IMR-90 (cell line): ENCODE measurements at regions not wholly inside any gene's neighbourhood (a gene's known extent, or its start where the extent isn't known, plus 50 kb on each side); places are given as distances from the start of the nearest gene placed in this dataset.

Source experiments
- ATAC-seq: fragments of 200-7000 bp; cut with Tn5 transposase; 2 replicates; pipeline ENCODE4 v1.9.1; 2020; ENCODE audit warnings: low read depth, mild to moderate bottlenecking, moderate library complexity
- BruUV-seq: library from RNA; stranded (reverse); fragments of 400-500 nt; replicated peaks from 2 replicates; lab custom pipeline; 2021; lab: Mats Ljungman, UMichigan
- CTCF ChIA-PET: fragments of 300-600 bp; formaldehyde crosslinking; extraction: SDS; loops from one replicate; lab custom pipeline; 2021; ENCODE audit warnings: antibody characterized with exemption; lab: Yijun Ruan, JAX
- POLR2A ChIA-PET: fragments of 300-600 bp; sonication (Branson Sonifier 250); formaldehyde crosslinking; loops from one replicate; lab custom pipeline; 2022; ENCODE audit warnings: antibody characterized with exemption; ENCODE audit not compliant: unreplicated experiment; lab: Charles Lee
- DNase-seq: peaks from one replicate; pipeline ENCODE4 v3.0.0; 2013
- H2AFZ ChIP-seq: replicated peaks from 2 replicates; pipeline ENCODE3; 2013; ENCODE audit warnings: low read length, mild to moderate bottlenecking; ENCODE audit not compliant: poor library complexity
- H2AK5ac ChIP-seq: 2 replicates; pipeline ENCODE4 v1.6.1; 2013; ENCODE audit warnings: low read depth, low read length, inconsistent platforms
- H2AK9ac ChIP-seq: replicated peaks from 2 replicates; pipeline ENCODE3; 2013; ENCODE audit warnings: mild to moderate bottlenecking, low read depth, low read length, moderate library complexity; ENCODE audit not compliant: poor library complexity
- H2BK120ac ChIP-seq: 2 replicates; pipeline ENCODE4 v1.6.1; 2013; ENCODE audit warnings: low read depth, low read length, inconsistent platforms
- H2BK15ac ChIP-seq: 3 replicates; pipeline ENCODE4 v1.6.1; 2013; ENCODE audit warnings: low read depth, low read length, inconsistent platforms
- H2BK20ac ChIP-seq: 2 replicates; pipeline ENCODE4 v1.6.1; 2013; ENCODE audit warnings: low read depth, mild to moderate bottlenecking, inconsistent platforms, low read length, moderate library complexity
- H2BK5ac ChIP-seq: 2 replicates; pipeline ENCODE4 v1.6.1; 2013; ENCODE audit warnings: mild to moderate bottlenecking, low read depth, low read length, inconsistent platforms; ENCODE audit not compliant: poor library complexity, severe bottlenecking
- H3K14ac ChIP-seq: replicated peaks from 2 replicates; pipeline ENCODE4 v1.6.1; 2013; ENCODE audit warnings: low read depth, low read length, inconsistent platforms
- H3K18ac ChIP-seq: 2 replicates; pipeline ENCODE4 v1.6.1; 2013; ENCODE audit warnings: low read depth, low read length, control low read depth
- H3K23ac ChIP-seq: 2 replicates; pipeline ENCODE4 v1.6.1; 2013; ENCODE audit warnings: low read depth, low read length, inconsistent platforms
- H3K27ac ChIP-seq: 2 replicates; pipeline ENCODE4 v1.5.1; 2013; ENCODE audit warnings: mild to moderate bottlenecking, control low read depth, low read length; ENCODE audit not compliant: insufficient read depth
- H3K27me3 ChIP-seq: 2 replicates; pipeline ENCODE4 v1.6.1; 2013; ENCODE audit warnings: low read length; ENCODE audit not compliant: control insufficient read depth, insufficient read depth
- H3K36me3 ChIP-seq: 2 replicates; pipeline ENCODE4 v1.6.1; 2013; ENCODE audit warnings: low read length, mixed read lengths; ENCODE audit not compliant: control insufficient read depth, insufficient read depth
- H3K4ac ChIP-seq: 2 replicates; pipeline ENCODE4 v1.6.1; 2013; ENCODE audit warnings: low read depth, low read length, inconsistent platforms
- H3K4me1 ChIP-seq: 2 replicates; pipeline ENCODE4 v1.6.1; 2013; ENCODE audit warnings: low read length, mixed read lengths; ENCODE audit not compliant: control insufficient read depth, insufficient read depth
- H3K4me2 ChIP-seq: 2 replicates; pipeline ENCODE4 v1.6.1; 2013; ENCODE audit warnings: low read depth, mild to moderate bottlenecking, control low read depth, low read length, moderate library complexity
- H3K4me3 ChIP-seq: 2 replicates; pipeline ENCODE4 v1.5.1; 2013; ENCODE audit warnings: low read depth, mild to moderate bottlenecking, control low read depth, low read length, moderate library complexity; ENCODE audit not compliant: insufficient read depth
- H3K56ac ChIP-seq: 2 replicates; pipeline ENCODE4 v1.6.1; 2013; ENCODE audit warnings: low read length, inconsistent platforms; ENCODE audit not compliant: insufficient read depth; ENCODE audit errors: extremely low read depth
- H3K79me1 ChIP-seq, 2 experiments: 2 replicates each; pipeline ENCODE4 v1.6.1; 2013; ENCODE audit warnings: low read length in 2 of 2, inconsistent platforms in 1 of 2, low read depth in 1 of 2
- H3K9ac ChIP-seq: 2 replicates; pipeline ENCODE4 v1.6.1; 2013; ENCODE audit warnings: low read depth, low read length, control low read depth
- H3K9me1 ChIP-seq: 2 replicates; pipeline ENCODE4 v1.6.1; 2013; ENCODE audit warnings: low read length, inconsistent platforms; ENCODE audit not compliant: insufficient read depth
- H3K9me3 ChIP-seq: 2 replicates; pipeline ENCODE4 v1.6.1; 2013; ENCODE audit warnings: low read length; ENCODE audit not compliant: control insufficient read depth, insufficient read depth
- H4K20me1 ChIP-seq: 2 replicates; pipeline ENCODE4 v1.6.1; 2013; ENCODE audit warnings: low read length, inconsistent platforms; ENCODE audit not compliant: insufficient read depth
- H4K5ac ChIP-seq: 2 replicates; pipeline ENCODE4 v1.6.1; 2013; ENCODE audit warnings: mild to moderate bottlenecking, low read depth, low read length, control low read depth
- H4K8ac ChIP-seq, 2 experiments: 2 replicates each; pipeline ENCODE4 v1.6.1; 2013; ENCODE audit warnings: low read depth in 2 of 2, low read length in 2 of 2, control low read depth in 1 of 2, inconsistent platforms in 1 of 2
- H4K91ac ChIP-seq: 2 replicates; pipeline ENCODE4 v1.6.1; 2013; ENCODE audit warnings: low read depth, low read length, inconsistent platforms; ENCODE audit not compliant: insufficient read depth
- BHLHE40 ChIP-seq: fragments of 150-350 bp; IDR thresholded peaks from 2 replicates; pipeline ENCODE4 v1.6.1; 2016; ENCODE audit warnings: mild to moderate bottlenecking, low read depth, low read length
- CHD1 ChIP-seq: IDR thresholded peaks from 2 replicates; pipeline ENCODE4 v1.6.1; 2012; ENCODE audit warnings: low read depth, low read length, improper control_type of control experiment
- CTCF ChIP-seq: conservative IDR thresholded peaks from 2 replicates; pipeline ENCODE4 v1.5.1; 2012; ENCODE audit warnings: mild to moderate bottlenecking, low read depth, low read length, improper control_type of control experiment
- POLR2A ChIP-seq: IDR thresholded peaks from 2 replicates; pipeline ENCODE4 v1.6.1; 2012; ENCODE audit warnings: mild to moderate bottlenecking, low read depth, low read length
- RAD21 ChIP-seq: IDR thresholded peaks from 2 replicates; pipeline ENCODE4 v1.6.1; 2012; ENCODE audit warnings: low read length, improper control_type of control experiment
- RCOR1 ChIP-seq: IDR thresholded peaks from 2 replicates; pipeline ENCODE4 v1.6.1; 2012; ENCODE audit warnings: mild to moderate bottlenecking, low read length, improper control_type of control experiment; ENCODE audit not compliant: insufficient replicate concordance
- RFX5 ChIP-seq: IDR thresholded peaks from 2 replicates; pipeline ENCODE4 v1.8.0; 2012; ENCODE audit warnings: low read depth, mild to moderate bottlenecking, low read length, moderate library complexity
- WGBS, 2 experiments: methylation state at CpG; one replicate each; pipeline versions ENCODE4 v1.1.5 to v1.1.7; 2013; ENCODE audit warnings: missing lambda C conversion rate in 2 of 2; ENCODE audit not compliant: insufficient read length in 1 of 2; ENCODE audit errors: extremely low coverage in 2 of 2; 5-methylcytosine and 5-hydroxymethylcytosine counted together
- dilution Hi-C: fragments of 300-500 bp; cut with HindIII; formaldehyde crosslinking; loops from one replicate; pipeline ENCODE4 v1.14.3; 2018; ENCODE audit warnings: low sequenced_read_pairs; ENCODE audit not compliant: unreplicated experiment
- in situ Hi-C: fragments of 300-500 bp; cut with MboI; formaldehyde crosslinking; loops from 3 replicates; pipeline ENCODE4 v1.14.3; 2019; ENCODE audit warnings: low sequenced_read_pairs, inconsistent platforms, mixed read lengths
- intact Hi-C: fragments of 100-400 bp; cut with micrococcal nuclease; formaldehyde crosslinking; loops from 2 replicates; pipeline ENCODE4 v1.10.0; 2022

GRCh38 chr15:72866866-72867616 is 83.5 kb upstream of the ADPGK start:
- in situ Hi-C loops (no loop called here), dilution Hi-C loops (no loop called here), intact Hi-C loops (no loop called here)
- no peak overlapping the region for H2BK120ac ChIP-seq
- no peak overlapping the region for H3K14ac ChIP-seq
- H2BK15ac ChIP-seq: no peak overlapping the region
- no peak overlapping the region for H4K5ac ChIP-seq
- no peak for ATAC-seq
- TF ChIP-seq CHD1: no peak
- TF ChIP-seq RCOR1: no peak
- TF ChIP-seq BHLHE40: no peak
- no peak for TF ChIP-seq CTCF
- no peak for TF ChIP-seq RFX5
- no peak for TF ChIP-seq POLR2A
- TF ChIP-seq RAD21: no peak
- WGBS, 2 experiments: 73% methylated on average over 2 of the region's 5 CpGs; no CpG with 5 or more reads in 1 of the 2 experiments
- peaks cover 44% of the 10 kb centered on the region for H3K27me3 ChIP-seq
- H2BK5ac ChIP-seq: no peak overlapping the region
- peaks cover 2% of the 10 kb centered on the region; the same call in 1 of the 2 replicates for H3K9me3 ChIP-seq
- no peak overlapping the region for H2BK20ac ChIP-seq
- no peak for DNase-seq
- ChIA-PET CTCF (no interaction called here), POLR2A (no interaction called here)
- H3K9me1 ChIP-seq: no peaks in the 10 kb centered on the region
- H3K23ac ChIP-seq: no peak overlapping the region
- H3K4me3 ChIP-seq: no peak overlapping the region
- H4K91ac ChIP-seq: no peak overlapping the region
- no peak overlapping the region for H2AFZ ChIP-seq
- no peak overlapping the region for H3K4me2 ChIP-seq
- no peak overlapping the region for H3K56ac ChIP-seq
- H3K4ac ChIP-seq: no peak overlapping the region
- H2AK9ac ChIP-seq: no peak overlapping the region
- no peak overlapping the region for H3K27ac ChIP-seq
- H3K18ac ChIP-seq: no peak overlapping the region
- H4K20me1 ChIP-seq: no peaks in the 10 kb centered on the region
- H3K36me3 ChIP-seq: no peaks in the 10 kb centered on the region
- H3K4me1 ChIP-seq: no peaks in the 10 kb centered on the region
- no peak overlapping the region for H2AK5ac ChIP-seq
- H4K8ac ChIP-seq: no peak overlapping the region
- H3K79me1 ChIP-seq: no peaks in the 10 kb centered on the region
- no TSS peak for BruUV-seq
- H3K9ac ChIP-seq: no peak overlapping the region
